GM21381 (cell line): ENCODE measurements at regions not wholly inside any gene's neighbourhood (a gene's known extent, or its start where the extent isn't known, plus 50 kb on each side); places are given as distances from the start of the nearest gene placed in this dataset.
"Not testable (repeated sequence)": the region's sequence is repeated elsewhere in the genome, so short reads cannot be mapped to it uniquely, and the experiment has no call there.

ENCODE experiments used
- ATAC-seq: cut with Tn5 transposase; IDR thresholded peaks from one replicate; pipeline ENCODE4 v1.9.1; 2021; ENCODE audit warnings: mild to moderate bottlenecking, moderate library complexity; ENCODE audit not compliant: unreplicated experiment

DNA sequence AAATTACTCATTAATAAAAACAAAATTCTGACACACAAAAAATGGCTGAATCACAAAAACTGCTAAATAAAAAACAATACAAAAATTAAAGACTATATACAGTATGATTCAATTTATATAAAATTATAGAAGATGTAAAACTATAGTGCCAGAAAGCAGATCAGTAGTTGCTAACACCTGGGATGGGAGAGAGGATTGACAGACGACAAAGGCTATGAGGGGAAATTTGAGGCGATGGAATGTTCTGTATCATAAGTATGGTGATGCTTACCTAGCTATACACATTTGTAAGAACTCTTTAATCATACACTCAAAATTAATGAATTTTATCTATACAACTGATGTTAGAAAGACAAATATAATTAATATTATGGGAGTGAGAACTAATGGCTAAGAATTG, 247.9 kb upstream of the GJE1 start:
- ATAC-seq: no peak

DNA sequence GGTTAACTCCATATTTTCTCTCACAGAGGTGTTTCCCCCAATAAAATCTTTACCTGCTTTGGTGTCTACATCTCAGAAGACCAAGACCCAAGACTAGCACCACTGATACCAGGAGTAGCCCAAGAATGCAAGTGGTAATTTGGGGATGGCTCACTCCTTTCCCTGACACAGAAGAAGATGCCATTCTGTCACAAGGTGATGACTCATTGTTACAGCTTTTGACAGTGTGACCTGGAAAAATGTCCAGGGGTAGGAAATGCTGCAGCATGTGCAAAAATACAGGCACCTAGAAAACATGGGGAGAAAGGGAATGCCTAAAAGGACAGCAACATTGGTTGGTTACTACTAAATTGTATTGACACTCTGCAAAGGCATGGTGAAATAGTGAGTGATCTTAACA, 254.0 kb upstream of the GJE1 start:
- no peak for ATAC-seq

DNA sequence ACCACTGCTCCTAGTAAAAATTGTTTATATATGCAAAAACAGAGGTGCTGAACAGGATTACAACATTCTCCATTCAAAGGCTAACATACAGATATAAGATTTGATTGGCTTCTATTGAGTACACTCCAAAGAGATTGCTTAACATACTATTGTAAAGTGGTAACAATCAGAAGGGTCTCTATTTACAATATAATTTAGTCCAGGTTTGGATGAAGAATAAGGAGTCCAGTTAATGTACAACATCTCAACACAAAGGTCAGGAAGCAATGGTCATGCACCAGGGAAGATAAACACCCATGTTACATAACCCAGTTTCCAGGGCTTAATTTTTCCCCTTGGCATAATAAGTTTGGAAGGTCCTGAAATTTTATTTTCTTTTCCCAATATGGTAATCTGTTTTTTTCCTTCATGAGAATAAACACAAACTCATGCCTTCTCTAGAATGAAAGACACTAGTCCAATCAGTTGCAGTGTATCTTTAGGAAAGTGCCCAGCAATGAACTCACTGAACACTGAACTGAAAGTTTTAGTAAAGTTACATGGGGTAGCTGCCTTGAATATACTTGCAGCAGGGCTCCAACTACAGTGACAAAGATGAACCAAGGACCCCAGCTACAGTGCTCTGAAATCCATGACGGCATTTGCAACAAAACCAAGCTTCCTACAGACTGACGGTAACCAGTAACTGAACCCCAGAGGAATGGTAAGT, 255.3 kb upstream of the GJE1 start:
- no peak for ATAC-seq

DNA sequence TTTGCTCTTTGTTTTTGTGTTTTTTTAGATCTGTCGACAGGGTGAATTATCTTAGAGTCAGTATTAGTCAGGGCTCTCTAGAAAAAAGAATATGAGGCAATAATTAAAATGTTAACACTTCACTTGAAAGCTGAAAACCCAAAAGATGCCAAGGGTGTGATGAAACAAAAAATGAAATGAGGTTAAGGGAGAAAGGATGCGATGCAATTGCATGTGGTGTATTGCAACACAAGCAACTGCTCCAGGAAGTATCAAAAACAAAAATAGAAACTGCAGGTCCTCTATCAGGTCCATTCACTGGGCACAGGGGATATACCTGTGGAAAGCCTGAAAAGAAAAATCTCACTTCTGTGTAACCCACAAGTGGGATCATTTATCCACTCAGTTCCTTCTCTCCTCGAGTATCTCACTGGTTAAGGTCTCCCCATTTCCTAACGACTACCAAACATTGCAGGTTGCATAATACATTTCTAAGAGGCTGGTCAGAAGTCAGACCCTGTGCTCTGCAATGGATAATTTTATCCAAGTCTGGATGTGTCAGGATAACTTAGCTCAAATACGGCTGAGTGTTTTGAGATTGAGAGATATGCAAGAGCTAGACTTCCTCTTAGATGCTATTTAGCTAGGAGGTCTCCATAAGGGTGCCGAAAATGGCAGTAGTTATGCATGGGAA, 257.7 kb upstream of the GJE1 start:
- ATAC-seq: no peak

DNA sequence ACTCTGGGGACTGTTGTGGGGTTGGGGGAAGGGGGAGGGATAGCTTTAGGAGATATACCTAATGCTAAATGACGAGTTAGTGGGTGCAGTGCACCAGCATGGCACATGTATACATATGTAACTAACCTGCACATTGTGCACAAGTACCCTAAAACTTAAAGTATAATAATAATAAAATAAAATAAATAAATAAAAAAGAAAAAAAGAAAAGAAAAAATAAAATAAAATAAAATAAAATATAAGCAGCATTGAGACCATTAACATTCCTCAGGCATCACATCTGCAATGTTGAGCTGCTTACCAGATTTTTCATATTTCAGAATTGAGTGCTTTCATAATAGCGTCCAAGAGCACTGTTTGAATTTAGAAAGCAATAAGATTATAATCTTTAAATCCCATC, 263.2 kb upstream of the GJE1 start:
- ATAC-seq: not testable (repeated sequence)

DNA sequence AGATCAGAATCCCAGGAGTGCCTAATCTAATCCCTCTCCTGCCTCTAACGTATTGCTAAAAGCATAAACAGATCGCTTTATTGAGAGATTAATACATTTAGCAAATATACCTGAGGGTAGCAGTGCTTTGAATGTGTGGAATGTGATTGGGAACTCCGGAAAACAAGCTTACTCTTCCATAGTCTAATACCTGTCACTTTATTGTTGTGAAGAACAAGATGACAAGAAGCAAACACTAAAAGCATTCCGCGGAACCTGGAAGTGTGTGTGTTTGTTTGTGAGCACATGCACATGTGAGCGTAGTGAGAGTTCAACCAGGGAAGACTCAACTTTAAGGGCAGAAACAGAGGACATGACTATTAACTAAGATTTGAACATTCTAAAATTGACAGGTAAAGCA, 265.0 kb upstream of the GJE1 start:
- ATAC-seq: no peak

DNA sequence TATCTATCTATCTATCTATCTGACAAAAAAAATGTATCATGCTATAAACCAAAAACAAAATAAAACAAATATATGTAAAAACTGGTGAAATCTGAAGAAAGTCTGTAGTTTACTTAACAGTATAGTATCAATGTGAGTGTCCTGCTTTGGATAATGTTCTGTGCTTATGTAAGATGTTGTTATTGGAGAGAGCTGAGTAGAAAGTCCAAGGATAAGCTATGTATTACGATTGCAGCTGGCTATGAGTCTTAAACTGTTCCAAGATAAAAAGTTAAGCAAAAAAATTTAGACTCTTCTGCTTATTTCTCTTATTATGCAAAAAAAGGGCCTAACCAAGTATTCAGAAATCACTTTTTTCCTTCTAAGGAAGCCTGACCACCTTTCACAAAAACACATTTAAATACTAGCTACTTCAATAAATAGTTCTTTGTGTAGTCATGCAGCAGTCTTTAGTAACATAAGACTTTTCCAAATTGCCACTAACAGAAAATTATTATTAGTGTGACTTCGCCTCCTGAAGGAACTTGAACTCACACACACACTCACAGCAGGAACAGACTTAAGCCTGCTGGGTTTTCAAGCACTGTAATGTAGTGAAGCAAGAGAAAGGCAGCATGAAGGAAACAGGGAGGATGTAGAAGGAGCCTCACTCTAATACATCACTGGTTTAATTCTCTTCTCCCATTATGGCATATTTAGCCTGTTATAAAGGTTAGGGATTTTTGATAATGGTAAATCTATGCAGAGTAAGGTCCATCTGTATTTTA, 265.8 kb upstream of the GJE1 start:
- no peak for ATAC-seq

DNA sequence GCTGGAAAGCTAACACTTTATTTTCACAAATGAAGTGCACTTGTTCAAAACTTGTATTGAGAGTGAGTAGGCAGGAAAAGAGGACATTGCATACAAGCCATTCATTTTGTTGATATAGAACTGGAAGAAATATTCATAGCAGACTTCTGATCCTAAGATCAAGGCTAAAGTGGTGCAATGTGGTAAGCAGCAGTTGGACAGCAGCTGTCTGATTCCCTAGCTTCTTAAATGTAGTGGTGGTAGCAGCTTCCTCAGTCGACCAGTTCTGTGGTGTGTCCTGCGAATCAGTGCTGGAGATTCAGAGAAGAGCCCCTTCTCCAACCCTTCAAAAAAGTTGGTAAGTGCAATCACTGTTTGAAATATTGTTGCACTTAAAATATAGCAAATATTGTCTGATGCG, 281.7 kb upstream of the GJE1 start:
- ATAC-seq: no peak

DNA sequence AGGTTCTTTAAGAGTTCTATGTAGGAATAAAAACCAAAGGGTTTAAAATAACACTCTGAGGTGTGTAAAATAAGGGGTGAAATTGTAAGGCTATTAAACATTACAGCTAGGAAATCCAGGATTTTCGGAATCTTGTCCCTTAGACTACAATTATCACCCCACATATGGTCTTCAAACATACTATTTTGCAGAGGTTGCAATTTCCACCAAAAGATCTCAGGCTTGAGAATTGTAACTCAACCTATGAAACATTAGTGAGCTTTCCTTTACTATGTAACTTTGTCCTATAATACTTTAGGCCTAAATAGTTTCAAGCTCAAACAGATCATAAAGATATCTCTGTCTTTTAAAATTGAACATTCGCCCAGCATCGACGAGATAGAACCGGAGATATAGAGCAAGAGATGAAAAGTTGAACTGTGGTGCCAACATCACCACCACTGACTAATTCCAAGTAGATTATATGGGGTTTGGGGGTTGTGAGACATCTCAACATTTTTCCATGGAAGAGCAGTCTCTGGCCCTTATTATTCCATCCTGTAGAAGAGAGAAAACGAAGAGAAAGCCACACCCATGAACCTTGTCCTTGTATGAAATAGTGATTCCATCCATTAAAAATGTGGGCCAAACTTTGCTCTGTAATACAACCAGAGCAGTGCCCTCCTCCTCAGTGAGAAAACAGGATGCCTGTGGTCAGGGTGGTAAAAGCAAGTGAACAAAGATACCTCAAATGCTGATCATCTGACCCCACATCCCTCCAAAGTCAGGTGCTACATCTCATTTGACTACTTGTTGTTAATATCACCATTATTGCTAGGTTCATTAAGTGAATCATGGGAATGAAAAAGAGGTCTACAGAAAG, 284.5 kb upstream of the GJE1 start:
- no peak for ATAC-seq

DNA sequence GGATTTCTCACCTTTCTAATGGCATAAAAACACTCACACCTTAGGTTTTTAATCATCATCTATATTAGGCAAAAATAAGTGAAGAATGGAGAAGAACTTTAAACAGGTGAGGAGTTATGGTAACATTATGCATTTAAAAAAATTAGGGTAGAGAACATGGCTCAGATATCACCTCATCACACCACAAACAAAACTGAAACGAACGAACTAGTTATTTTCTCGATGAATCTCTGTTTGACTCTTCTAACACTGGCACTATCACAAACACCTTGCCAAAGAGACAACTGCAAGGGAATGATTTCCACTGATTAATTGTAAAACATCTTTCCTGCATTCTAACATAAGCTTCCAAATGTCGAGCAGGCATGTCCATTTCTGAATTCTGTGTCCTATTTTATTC, 286.1 kb upstream of the GJE1 start:
- ATAC-seq: no peak

DNA sequence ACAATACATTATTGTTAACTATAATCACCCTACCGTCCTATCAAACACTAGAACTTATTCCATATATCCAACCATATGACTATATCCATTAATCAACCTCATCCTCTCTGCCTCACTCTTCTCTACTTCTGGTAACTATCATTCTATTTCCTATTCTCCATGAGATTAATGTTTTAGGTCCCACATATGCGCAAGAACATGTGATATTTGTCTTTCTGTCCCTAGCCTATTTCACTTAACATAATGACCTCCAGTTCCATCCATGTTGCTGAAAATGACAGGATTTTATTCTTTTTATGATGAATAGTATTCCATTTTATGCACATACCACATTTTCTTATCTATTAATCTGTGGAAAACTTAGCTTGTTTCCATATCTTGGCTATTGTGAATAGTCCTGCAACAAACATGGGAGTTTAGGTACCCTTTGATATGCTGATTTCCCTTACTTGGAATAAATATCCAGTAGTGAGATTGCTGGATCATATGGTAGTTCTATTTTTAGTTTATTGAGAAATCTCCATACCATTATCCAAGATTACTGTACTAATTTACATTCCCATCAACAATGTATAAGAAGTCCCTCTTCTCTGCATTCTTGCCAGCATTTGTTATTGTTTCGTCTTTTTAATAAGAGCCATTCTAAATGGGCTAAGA, 289.4 kb upstream of the GJE1 start:
- ATAC-seq: no peak

DNA sequence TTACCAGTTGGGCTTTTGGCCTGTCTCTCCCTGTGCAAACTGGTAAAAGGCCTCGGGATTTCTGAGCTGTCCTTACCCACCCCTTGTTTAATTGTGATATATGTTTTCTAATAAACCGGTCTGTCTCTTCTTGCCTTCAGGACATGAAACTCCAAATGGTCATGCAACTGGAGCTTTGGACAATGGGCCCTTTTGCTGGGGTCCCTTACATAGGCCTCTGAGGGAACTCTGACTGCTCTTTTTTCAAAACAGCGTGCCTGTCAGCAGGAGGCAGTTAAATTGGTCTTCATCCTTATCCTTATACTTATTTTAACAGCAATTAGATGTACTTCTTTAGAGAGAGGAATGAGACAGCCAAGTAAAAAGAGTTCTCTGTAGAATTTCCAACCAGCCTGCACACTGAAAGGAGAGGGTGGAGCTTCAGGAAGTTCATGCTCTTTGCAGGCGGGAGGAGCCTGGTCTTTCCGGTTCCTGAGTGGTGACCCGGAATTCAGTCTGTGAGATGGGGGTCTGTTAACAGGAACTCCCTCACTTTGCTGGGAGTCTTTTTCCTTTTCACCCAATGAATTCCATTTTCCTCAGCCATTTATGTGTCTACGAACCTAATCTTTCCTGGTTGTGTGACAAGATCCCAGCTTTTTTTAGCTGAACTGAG, 299.6 kb upstream of the GJE1 start:
- no peak for ATAC-seq

DNA sequence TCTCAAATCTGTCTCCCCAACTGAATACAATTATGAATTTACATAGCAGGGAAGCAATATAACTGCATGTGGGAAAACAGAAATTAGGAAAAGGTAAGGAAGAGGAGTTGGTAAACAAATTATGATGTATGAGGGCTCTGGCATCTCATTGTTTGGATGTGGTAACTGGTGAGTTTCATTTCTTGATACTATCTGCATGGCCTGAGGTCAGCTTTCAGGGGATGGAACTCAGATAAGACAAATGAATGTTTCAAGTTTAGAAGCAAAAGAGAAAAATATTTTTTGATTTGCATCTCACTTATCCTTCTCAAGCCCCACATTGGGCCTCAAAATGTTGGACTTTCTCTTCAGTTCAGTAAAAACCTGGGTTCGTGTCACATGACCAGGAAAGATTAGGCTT, 302.2 kb upstream of the GJE1 start:
- ATAC-seq: no peak

DNA sequence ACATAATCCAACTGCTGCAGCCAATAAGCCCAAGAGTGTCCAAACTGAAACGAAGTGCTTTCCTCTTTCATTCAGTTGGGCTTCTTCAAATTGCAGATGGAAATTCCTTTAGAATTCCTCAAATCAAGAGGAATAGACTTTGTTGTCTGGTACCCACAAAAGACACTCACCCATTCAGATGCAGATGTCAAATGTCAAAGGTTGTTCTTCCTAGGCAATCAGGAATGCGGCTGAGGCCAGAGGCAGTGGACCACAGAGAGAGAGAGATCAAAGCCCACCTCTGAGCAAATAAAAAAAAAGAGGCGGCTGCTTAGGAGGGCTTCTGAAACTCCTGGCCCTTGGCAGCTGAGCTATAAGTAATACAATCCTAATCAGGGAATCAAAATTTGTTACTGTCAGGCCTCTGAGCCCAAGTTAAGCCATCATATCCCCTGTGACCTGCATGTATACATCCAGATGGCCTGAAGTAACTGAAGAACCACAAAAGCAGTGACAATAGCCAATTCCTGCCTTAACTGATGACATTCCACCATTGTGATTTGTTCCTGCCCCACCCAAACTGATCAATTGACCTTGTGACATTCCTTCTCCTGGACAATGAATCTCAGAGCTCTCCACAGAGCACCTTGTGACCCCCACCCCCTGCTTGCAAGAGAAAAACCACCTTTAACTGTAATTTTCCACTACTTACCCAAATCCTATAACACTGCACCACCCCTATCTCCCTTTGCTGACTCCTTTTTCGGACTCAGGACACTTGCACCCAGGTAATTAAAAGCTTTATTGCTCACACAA, 303.0 kb upstream of the GJE1 start:
- no peak for ATAC-seq

DNA sequence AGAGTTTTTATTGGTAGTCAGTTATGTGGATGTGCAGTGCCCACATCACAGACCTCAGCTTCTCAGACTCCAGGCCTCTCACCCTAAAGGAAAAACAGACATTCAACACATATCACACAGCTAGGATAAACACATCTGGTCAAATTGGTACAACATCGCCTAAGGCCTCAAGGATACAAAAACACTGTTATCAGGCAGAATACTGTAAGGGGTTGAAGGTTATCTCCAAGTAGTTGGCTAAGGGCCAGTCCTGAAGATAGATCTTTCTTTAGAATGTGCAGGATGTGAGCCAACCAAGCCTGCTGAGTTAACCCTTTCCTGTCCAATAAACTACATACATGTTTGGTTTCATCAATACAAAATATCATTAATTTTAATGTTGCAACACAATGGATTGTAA, 308.4 kb upstream of the GJE1 start:
- no peak for ATAC-seq

DNA sequence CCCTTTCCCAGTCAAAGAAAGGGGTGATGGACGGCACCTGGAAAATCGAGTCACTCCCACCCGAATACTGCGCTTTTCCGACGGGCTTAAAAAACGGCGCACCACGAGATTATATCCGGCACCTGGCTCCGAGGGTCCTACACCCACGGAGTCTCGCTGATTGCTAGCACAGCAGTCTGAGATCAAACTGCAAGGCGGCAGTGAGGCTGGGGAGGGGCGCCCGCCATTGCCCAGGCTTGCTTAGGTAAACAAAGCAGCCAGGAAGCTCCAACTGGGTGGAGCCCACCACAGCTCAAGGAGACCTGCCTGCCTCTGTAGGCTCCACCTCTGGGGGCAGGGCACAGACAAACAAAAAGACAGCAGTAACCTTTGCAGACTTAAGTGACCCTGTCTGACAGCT, 317.7 kb upstream of the GJE1 start:
- ATAC-seq: not testable (repeated sequence)

DNA sequence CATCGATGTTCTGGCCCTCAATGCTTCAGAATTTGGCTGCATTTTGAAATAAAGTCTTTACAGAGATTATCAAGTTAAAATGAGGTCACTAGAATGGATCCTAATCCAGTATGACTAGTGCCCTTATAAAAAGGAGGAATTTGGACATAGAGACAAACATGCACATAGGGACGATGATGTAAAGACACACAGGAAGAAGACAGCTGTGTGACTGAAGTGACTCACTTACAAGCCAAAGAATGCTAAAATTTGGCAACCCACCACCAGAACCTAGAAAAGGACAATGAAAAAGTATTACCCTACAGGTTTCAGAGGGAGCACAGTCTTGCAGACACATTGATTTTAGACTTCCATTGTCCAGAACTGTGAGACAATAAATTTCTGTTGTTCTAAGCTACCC, 322.8 kb upstream of the GJE1 start:
- ATAC-seq: no peak

DNA sequence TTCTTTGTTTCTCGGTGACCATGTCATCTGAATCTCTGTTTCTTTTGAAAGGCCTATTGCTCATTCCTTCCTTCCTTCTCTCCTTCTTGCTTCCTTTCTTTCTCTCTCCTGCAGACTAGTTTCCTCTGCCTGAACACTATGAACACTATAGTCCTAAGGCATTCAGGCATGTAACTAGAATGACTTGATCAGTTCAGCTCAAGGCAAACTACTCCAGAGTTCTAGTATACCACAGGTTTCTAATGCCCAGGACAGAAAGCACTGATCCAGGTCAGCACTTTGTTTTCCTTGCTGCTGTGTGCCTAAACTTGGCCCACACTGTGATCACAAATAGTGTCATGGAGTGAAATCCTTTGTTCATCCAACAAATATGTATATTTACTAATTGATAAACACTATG, 324.1 kb upstream of the GJE1 start:
- ATAC-seq: no peak

DNA sequence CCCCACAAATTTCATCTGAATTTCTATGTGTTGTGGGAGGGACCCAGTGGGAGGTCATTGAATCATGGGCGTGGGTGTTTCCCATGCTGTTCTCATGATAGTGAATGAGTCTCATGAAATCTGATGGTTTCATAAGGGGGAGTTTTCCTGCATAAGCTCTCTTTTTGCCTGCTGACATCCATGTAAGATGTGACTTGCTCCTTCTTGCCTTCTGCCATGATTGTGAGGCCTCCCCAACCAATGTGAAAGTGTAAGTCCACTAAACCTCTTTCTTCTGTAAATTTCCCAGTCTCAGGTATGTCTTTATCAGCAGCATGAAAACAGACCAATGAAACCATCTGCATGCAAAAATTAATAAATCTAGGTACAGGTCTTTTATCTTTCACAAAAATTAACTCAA, 331.8 kb upstream of the GJE1 start:
- not testable (repeated sequence) for ATAC-seq
